GM06990 (cell line): ENCODE measurements at regions not wholly inside any gene's neighbourhood (a gene's known extent, or its start where the extent isn't known, plus 50 kb on each side); places are given as distances from the start of the nearest gene placed in this dataset.

ENCODE experiments used
- DNase-seq: peaks from one replicate; pipeline ENCODE4 v3.0.0-alpha.2; 2011; ENCODE audit not compliant: insufficient read length; ENCODE audit errors: extremely low read depth
- H3K27me3 ChIP-seq: replicated peaks from 2 replicates; pipeline ENCODE4 v1.6.0; 2011; ENCODE audit warnings: low read length; ENCODE audit not compliant: control insufficient read depth, insufficient read depth
- H3K36me3 ChIP-seq: 2 replicates; pipeline ENCODE4 v1.5.1; 2011; ENCODE audit warnings: low read length; ENCODE audit not compliant: control insufficient read depth, insufficient read depth
- H3K4me3 ChIP-seq: replicated peaks from 2 replicates; pipeline ENCODE4 v1.5.1; 2011; ENCODE audit warnings: low read depth, mild to moderate bottlenecking, control low read depth, low read length
- CTCF ChIP-seq: IDR thresholded peaks from 2 replicates; pipeline ENCODE4 v1.5.1; 2011; ENCODE audit warnings: low read length, control low read depth, mild to moderate bottlenecking, inconsistent platforms; ENCODE audit not compliant: insufficient read depth, poor library complexity, severe bottlenecking

GRCh38 chr12:132391326-132392041, 62.1 kb upstream of the GALNT9 start:
- TF ChIP-seq CTCF, result no peak
- no peak for DNase-seq

GRCh38 chr12:132390287-132391076, 61.1 kb upstream of the GALNT9 start:
- Histone ChIP-seq H3K4me3 (no peak overlapping the region), H3K36me3 (no peaks in the 10 kb centered on the region), H3K27me3 (no peaks in the 10 kb centered on the region; the same call in 1 of the 2 replicates)
- TF ChIP-seq CTCF, result no peak
- peak; percentile 1 for DNase-seq

More at GRCh38 chr12:132391326-132392041, 62.1 kb upstream of the GALNT9 start:
- Histone ChIP-seq H3K4me3 (no peak overlapping the region), H3K27me3 (no peaks in the 10 kb centered on the region; the same call in 1 of the 2 replicates), H3K36me3 (no peaks in the 10 kb centered on the region)

- no peak for DNase-seq
- TF ChIP-seq CTCF, result no peak
- H3K36me3 ChIP-seq, result no peaks in the 10 kb centered on the region
- H3K27me3 ChIP-seq, result no peaks in the 10 kb centered on the region; the same call in 1 of the 2 replicates
- no peak overlapping the region for H3K4me3 ChIP-seq
These were observed 60.3 kb upstream of the GALNT9 start for GRCh38 chr12:132389526-132390286.

GRCh38 chr12:132389026-132389425, 59.6 kb upstream of the GALNT9 start:
- no peak for DNase-seq
- Histone ChIP-seq H3K27me3 (no peaks in the 10 kb centered on the region; the same call in 1 of the 2 replicates), H3K36me3 (no peaks in the 10 kb centered on the region), H3K4me3 (no peak overlapping the region)
- TF ChIP-seq CTCF, result no peak

GRCh38 chr12:132388379-132389015, 59.1 kb upstream of the GALNT9 start:
- TF ChIP-seq CTCF, result no peak

More at GRCh38 chr12:132388379-132389015, 59.1 kb upstream of the GALNT9 start:
- DNase-seq, result no peak
- Histone ChIP-seq H3K27me3 (no peaks in the 10 kb centered on the region; the same call in 1 of the 2 replicates), H3K4me3 (no peak overlapping the region), H3K36me3 (no peaks in the 10 kb centered on the region)
